IMR-90 (cell line): ENCODE measurements at regions not wholly inside any gene's neighbourhood (a gene's known extent, or its start where the extent isn't known, plus 50 kb on each side); places are given as distances from the start of the nearest gene placed in this dataset.

Experiments
- CEBPB ChIP-seq: IDR thresholded peaks from 2 replicates; pipeline ENCODE4 v1.6.1; 2012; ENCODE audit warnings: low read depth, low read length, improper control_type of control experiment
- CTCF ChIP-seq: conservative IDR thresholded peaks from 2 replicates; pipeline ENCODE4 v1.5.1; 2012; ENCODE audit warnings: mild to moderate bottlenecking, low read depth, low read length, improper control_type of control experiment
- FOS ChIP-seq: fragments of 150-350 bp; IDR thresholded peaks from 2 replicates; pipeline ENCODE4 v1.6.1; 2016; ENCODE audit warnings: low read depth, low read length
- POLR2A ChIP-seq: IDR thresholded peaks from 2 replicates; pipeline ENCODE4 v1.6.1; 2012; ENCODE audit warnings: mild to moderate bottlenecking, low read depth, low read length
- RAD21 ChIP-seq: IDR thresholded peaks from 2 replicates; pipeline ENCODE4 v1.6.1; 2012; ENCODE audit warnings: low read length, improper control_type of control experiment
- RFX5 ChIP-seq: IDR thresholded peaks from 2 replicates; pipeline ENCODE4 v1.8.0; 2012; ENCODE audit warnings: low read depth, mild to moderate bottlenecking, low read length, moderate library complexity
- SMC3 ChIP-seq: fragments of 150-350 bp; IDR thresholded peaks from 2 replicates; pipeline ENCODE4 v1.6.1; 2016; ENCODE audit warnings: low read depth, mild to moderate bottlenecking, antibody characterized with exemption, low read length, moderate library complexity

- TF ChIP-seq CTCF: no peak
- no peak for TF ChIP-seq CEBPB
- TF ChIP-seq RFX5: no peak
- TF ChIP-seq POLR2A: no peak
- no peak for TF ChIP-seq RAD21
- TF ChIP-seq SMC3: no peak
- no peak for TF ChIP-seq FOS
These were observed 931.0 kb upstream of the INTU start for GRCh38 chr4:126701756-126702155.
